NCI-H187 treated with DMSO at 0.1 percent for 48 hours (cell line): ENCODE measurements at regions not wholly inside any gene's neighbourhood (a gene's known extent, or its start where the extent isn't known, plus 50 kb on each side); places are given as distances from the start of the nearest gene placed in this dataset.
"Not testable (repeated sequence)": the region's sequence is repeated elsewhere in the genome, so short reads cannot be mapped to it uniquely, and the experiment has no call there.

ENCODE experiments used
- DNase-seq: peaks from one replicate; lab custom pipeline; 2025; lab: John Stamatoyannopoulos, UW

- DNase-seq = no peak
Measured at GRCh38 chr2:234406085-234406484, 90.8 kb downstream of the ARL4C start.

GRCh38 chr2:234405462-234405861 is 91.4 kb downstream of the ARL4C start:
- DNase-seq = no peak

- DNase-seq = no peak
Measured at GRCh38 chr2:234404957-234405356, 91.9 kb downstream of the ARL4C start.

GRCh38 chr2:234403751-234404150 is 93.1 kb downstream of the ARL4C start:
- DNase-seq = no peak

GRCh38 chr2:234403074-234403473 is 93.8 kb downstream of the ARL4C start:
- no peak for DNase-seq

GRCh38 chr2:234401426-234401825 is 95.5 kb downstream of the ARL4C start:
- no peak for DNase-seq

GRCh38 chr2:234399451-234400246 is 97.2 kb downstream of the ARL4C start:
- DNase-seq = no peak

GRCh38 chr2:234398531-234398930 is 98.3 kb downstream of the ARL4C start:
- no peak for DNase-seq

GRCh38 chr2:234395891-234396420 is 100.9 kb downstream of the ARL4C start:
- DNase-seq = peak; percentile 54

GRCh38 chr2:234394450-234394849 is 102.4 kb downstream of the ARL4C start:
- no peak for DNase-seq

- no peak for DNase-seq
Measured at GRCh38 chr2:234393354-234393753, 103.5 kb downstream of the ARL4C start.

GRCh38 chr2:234392041-234392615 is 104.8 kb downstream of the ARL4C start:
- no peak for DNase-seq

- no peak for DNase-seq
Measured at GRCh38 chr2:234391625-234392024, 105.3 kb downstream of the ARL4C start.

GRCh38 chr2:234389661-234390060 is 107.2 kb downstream of the ARL4C start:
- DNase-seq = not testable (repeated sequence)

GRCh38 chr2:234388591-234388990 is 108.3 kb downstream of the ARL4C start:
- DNase-seq = no peak

GRCh38 chr2:234386971-234387370 is 109.9 kb downstream of the ARL4C start:
- DNase-seq = no peak

- no peak for DNase-seq
Measured at GRCh38 chr2:234382131-234382530, 114.8 kb downstream of the ARL4C start.

- not testable (repeated sequence) for DNase-seq
Measured at GRCh38 chr2:234378958-234379357, 117.9 kb downstream of the ARL4C start.

- no peak for DNase-seq
Measured at GRCh38 chr2:234378440-234378839, 118.4 kb downstream of the ARL4C start.

- DNase-seq = no peak
Measured at GRCh38 chr2:234377761-234378391, 119.0 kb downstream of the ARL4C start.

- DNase-seq = no peak
Measured at GRCh38 chr2:234376229-234376628, 120.7 kb downstream of the ARL4C start.

- no peak for DNase-seq
Measured at GRCh38 chr2:234375176-234375880, 121.6 kb downstream of the ARL4C start.
